Activated CD8-positive, alpha-beta memory T cell treated with anti-CD3 and anti-CD28 coated beads for 1 hour (primary cell): ENCODE measurements at regions not wholly inside any gene's neighbourhood (a gene's known extent, or its start where the extent isn't known, plus 50 kb on each side); places are given as distances from the start of the nearest gene placed in this dataset.

Source experiments
- DNase-seq, 2 donors: peaks; one replicate each; pipeline ENCODE4 v3.0.0-alpha.2; 2020; ENCODE audit warnings: low read depth in 1 of 2; ENCODE audit errors: extremely low read depth in 1 of 2

- no peak for DNase-seq
Measured at GRCh38 chr10:123480845-123481244, 185.3 kb upstream of the GPR26 start.

GRCh38 chr10:123484722-123485121, 181.4 kb upstream of the GPR26 start:
- no peak for DNase-seq

GRCh38 chr10:123485341-123485960, 180.7 kb upstream of the GPR26 start:
- no peak for DNase-seq

GRCh38 chr10:123488436-123488835, 177.7 kb upstream of the GPR26 start:
- DNase-seq: no peak

GRCh38 chr10:123491364-123491763, 174.8 kb upstream of the GPR26 start:
- no peak for DNase-seq

- DNase-seq: no peak
Measured at GRCh38 chr10:123492016-123492415, 174.1 kb upstream of the GPR26 start.

GRCh38 chr10:123494301-123494808, 171.8 kb upstream of the GPR26 start:
- no peak for DNase-seq

GRCh38 chr10:123496375-123496774, 169.8 kb upstream of the GPR26 start:
- no peak for DNase-seq

GRCh38 chr10:123496996-123497660, 169.0 kb upstream of the GPR26 start:
- DNase-seq: no peak

- no peak for DNase-seq
Measured at GRCh38 chr10:123500110-123500509, 166.0 kb upstream of the GPR26 start.

- DNase-seq: no peak
Measured at GRCh38 chr10:123501148-123501547, 165.0 kb upstream of the GPR26 start.

- no peak for DNase-seq
Measured at GRCh38 chr10:123502983-123503382, 163.2 kb upstream of the GPR26 start.

- DNase-seq: no peak
Measured at GRCh38 chr10:123506455-123506854, 159.7 kb upstream of the GPR26 start.

- no peak for DNase-seq
Measured at GRCh38 chr10:123507298-123507697, 158.9 kb upstream of the GPR26 start.

GRCh38 chr10:123509338-123509737, 156.8 kb upstream of the GPR26 start:
- DNase-seq: no peak

- DNase-seq: no peak
Measured at GRCh38 chr10:123512901-123513775, 153.0 kb upstream of the GPR26 start.

GRCh38 chr10:123513870-123514269, 152.3 kb upstream of the GPR26 start:
- no peak for DNase-seq

- no peak for DNase-seq
Measured at GRCh38 chr10:123514996-123515395, 151.2 kb upstream of the GPR26 start.

- DNase-seq: no peak
Measured at GRCh38 chr10:123515661-123516060, 150.5 kb upstream of the GPR26 start.

GRCh38 chr10:123516291-123516690, 149.9 kb upstream of the GPR26 start:
- no peak for DNase-seq

GRCh38 chr10:123517426-123517825, 148.7 kb upstream of the GPR26 start:
- no peak for DNase-seq

GRCh38 chr10:123517901-123518300, 148.3 kb upstream of the GPR26 start:
- DNase-seq: no peak
